CD4-positive, alpha-beta T cell treated with Interleukin-12 subunit alpha and Interleukin-12 subunit beta, for 1 hour (primary cell): ENCODE measurements at regions not wholly inside any gene's neighbourhood (a gene's known extent, or its start where the extent isn't known, plus 50 kb on each side); places are given as distances from the start of the nearest gene placed in this dataset.

Source experiments
- DNase-seq: peaks from one replicate; pipeline ENCODE4 v3.0.0-alpha.2; 2020

- DNase-seq = no peak
Observed at GRCh38 chr2:120904379-120904778, 168.7 kb downstream of the GLI2 start.

DNA sequence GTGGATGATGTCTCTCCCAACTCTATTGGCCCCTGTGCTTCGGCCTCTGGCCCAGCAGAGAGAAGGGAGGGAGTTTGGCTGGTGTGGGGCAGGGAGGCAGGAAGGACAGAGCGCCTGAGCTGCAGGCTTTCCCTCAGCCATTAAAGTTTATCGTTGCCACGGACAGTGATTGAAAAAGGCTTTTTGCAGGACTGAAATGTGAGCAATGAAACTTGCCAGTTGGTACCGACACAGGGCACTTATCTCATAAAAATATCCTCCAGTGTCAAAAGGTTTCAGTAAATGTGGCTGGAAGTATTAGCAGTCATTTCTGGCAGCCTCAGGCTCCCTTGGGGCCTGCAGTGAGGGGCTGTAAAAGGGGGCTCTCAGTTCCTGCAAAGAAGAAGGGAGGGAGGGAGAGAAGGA lies 169.2 kb downstream of the GLI2 start:
- no peak for DNase-seq

DNA sequence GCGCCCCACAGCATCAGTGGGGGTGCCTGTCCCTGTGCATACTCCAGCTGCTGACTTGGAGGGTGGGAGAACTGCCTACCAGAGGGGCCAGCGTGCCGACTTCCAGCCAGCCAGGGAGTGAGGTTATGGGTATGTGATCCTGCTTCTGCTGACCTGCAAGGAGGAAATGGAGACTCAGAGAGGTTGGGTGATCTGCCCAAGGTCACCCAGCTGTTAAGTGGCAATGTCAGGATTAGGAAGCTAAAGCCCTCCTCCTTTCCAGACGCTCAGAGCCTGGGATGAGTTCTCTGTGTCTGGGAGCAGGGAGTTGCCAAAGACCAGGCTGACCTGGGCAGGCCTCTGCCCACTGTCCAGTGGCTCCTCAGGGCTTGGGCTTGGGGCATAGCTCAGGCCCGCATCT lies 169.6 kb downstream of the GLI2 start:
- DNase-seq = no peak

- no peak for DNase-seq
Observed at GRCh38 chr2:120905824-120906571, 170.3 kb downstream of the GLI2 start.

DNA sequence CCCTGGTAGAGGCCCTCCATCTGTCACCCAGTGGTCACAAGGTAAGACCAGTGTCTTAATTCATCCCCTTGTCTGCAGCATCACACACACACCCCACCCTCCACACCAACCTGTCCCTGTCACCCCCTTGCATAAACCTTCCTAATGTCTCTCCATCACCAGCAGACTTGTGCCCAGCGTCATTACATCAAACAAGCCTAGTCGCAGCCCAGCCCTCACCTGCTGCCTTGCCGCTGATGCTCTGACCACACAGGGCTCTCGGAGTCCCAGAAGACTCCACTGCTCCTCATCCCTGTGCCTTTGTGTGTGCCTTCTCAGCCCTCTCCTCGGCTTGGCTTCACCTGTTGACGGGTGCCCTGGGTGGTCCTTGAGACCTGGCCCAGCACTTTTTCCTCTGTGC lies 171.2 kb downstream of the GLI2 start:
- DNase-seq = no peak

DNA sequence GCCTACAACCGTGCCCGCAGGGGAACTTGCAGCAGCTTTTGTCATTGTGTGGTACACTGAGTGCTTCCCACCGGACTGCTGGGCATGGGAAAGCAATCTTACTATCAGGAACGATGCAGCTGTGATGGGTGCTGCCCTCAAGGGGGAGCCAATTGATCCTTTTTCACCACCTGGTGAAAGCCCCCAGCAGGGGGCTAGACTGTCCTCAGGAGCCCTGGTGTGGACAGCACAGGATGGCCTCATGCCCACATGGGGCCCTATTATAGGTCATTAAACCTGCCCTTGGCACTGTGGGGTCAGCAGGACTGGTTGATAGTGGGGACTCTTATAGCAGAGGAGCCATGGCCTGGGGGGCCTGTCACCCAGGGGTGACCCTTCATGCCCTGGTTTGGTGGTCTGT lies 172.2 kb downstream of the GLI2 start:
- no peak for DNase-seq

DNA sequence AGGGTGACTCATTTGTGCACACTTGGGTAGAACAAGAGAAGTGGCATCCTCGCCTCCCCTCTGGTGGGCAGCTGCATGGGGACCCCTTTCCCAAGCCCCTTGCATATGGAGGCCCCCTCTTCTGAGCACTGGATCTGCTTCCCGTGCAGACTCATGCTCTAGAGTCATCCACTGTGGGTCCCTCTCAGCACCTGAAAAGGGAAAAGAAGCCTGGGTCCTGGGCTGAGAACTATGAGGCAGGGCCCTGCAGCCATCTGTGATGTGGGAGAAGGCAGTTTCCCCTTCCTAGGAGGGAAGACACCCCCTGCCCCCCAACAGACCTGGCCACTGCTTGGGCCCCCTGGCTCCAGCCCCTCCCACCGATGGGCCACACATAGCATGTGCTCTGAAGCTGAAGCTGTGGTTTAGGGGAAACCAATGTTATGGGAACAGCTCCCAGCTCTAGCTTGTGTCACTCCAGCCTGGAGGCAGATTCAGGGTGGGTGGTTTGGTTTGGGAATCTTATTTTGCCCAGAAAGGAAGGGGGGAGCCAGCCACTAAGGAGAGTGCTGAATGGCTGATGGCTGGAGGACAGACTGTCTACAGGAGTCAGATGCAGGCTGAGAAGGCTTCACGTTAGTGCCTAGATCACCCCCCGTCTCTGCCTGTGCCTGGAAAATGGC lies 172.8 kb downstream of the GLI2 start:
- DNase-seq = no peak

DNA sequence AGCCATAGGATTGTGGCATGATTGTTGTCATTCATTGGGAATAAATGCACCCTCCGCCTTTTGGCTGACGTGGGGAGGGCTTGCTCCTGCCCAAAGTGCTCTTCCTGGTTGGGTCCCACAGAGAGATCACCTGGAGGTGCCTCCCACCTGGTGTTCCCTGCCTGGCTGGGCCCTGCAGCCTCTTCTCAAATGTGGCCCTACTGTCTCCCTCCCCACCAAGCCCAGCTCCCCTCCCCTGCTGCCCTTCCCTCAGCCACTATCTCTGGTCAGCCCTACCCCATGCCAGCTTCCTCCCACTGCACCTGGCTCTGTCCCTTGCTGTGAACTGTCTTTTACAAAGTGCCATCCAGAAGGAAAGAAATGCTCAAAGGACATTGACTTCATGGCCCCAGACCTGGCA lies 173.4 kb downstream of the GLI2 start:
- DNase-seq = no peak

- DNase-seq = no peak
Observed at GRCh38 chr2:120910164-120910563, 174.5 kb downstream of the GLI2 start.

DNA sequence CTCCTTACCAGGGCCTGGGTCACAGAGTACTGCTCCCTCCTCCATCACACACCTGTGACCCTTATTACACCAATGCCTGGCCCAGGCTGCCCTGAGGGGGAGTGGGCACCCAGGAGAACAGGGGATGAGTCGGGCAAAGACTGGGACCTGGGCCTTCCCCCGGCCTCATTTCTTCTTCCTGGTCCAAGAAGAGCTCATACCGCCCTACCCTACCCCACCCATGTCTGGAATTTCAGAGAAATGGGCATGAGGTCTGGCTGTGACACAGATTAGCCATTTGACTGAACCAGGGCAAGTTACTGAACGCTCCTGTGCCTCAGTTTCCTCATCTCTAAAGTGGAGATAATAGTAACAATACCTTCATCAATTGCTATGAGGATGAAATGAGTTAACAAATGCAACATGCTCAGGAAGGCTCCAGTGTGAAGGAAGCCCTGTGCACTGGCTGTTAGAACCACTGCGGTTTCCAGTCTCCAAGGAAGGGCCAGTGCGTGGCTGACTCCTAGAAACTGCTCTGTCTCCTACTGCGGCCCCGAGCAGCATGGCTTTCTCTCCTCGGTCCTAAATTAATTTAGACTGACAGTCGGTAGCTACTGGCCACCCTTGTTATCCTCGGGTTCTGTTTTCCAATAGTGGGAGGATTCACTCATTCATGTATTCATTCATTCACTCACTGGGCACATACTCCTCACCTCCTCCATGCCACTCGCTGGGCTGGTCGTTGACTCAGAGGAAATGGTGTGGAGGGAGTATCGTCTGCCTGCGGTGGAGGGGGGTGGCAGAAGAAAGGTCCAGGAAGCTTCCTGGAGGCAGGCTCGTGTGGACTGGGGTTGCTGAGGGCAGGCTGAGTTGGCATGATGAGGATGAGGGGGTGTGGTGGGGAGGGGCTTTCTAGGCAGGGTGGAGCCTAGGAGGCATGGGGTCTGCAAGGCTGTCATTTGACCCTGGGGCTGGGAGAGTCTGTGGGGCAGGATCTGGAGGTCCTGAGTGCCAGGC lies 175.6 kb downstream of the GLI2 start:
- DNase-seq = no peak

- no peak for DNase-seq
Observed at GRCh38 chr2:120912101-120912985, 176.7 kb downstream of the GLI2 start.

GRCh38 chr2:120913972-120914838 lies 178.5 kb downstream of the GLI2 start:
- DNase-seq = no peak

DNA sequence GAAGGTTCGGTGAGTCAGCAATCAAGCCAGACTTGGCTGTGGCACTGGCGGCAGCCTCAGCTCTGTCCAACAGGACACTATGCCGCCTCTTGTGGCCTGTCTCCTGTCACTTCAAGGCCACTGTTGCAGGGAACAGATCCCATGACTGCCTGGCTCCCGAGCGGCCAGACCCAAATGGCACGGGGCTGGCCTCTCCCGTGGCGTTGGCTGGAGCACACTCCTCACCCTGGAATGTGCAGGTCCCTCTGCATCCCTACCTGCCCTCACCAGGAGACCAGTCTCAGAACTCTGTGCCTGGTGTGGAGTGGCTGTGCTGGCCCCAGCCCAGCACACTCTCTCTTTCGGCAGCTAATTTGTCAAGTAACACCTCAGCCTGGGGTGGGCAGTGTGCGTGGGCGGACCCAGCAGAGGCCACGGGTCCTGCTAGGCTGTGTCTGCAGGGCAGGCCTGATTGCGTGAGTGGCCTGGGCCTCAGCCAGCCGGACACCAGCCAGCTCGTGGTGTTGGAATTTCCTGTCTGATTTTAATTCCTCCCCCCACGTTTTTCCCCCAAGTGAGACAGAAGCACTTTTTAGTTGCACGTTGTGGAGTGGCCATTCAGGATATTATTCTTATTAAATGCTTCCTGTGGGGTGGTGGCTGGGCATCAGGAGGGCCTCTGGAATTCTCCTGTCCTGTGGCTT lies 179.3 kb downstream of the GLI2 start:
- DNase-seq = no peak

DNA sequence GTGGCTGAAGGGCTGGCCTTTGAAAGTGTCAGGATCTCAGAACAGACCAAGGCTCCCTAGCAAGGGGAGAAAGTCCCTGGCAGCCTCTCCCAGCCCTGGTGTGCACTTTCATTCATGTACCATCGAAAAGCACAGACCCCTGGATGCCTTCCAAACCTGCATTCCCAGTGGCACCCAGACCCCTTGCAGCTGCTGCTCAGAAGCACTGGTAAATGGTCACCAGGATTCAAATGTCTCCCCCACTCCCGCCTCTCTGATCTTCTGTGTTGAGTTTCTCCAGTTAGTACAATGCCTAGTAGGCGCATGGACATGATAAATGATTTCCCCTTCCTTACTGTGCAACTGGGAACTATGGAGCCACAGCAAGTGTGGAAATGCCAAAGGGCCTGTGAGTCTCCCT lies 180.0 kb downstream of the GLI2 start:
- DNase-seq = no peak

DNA sequence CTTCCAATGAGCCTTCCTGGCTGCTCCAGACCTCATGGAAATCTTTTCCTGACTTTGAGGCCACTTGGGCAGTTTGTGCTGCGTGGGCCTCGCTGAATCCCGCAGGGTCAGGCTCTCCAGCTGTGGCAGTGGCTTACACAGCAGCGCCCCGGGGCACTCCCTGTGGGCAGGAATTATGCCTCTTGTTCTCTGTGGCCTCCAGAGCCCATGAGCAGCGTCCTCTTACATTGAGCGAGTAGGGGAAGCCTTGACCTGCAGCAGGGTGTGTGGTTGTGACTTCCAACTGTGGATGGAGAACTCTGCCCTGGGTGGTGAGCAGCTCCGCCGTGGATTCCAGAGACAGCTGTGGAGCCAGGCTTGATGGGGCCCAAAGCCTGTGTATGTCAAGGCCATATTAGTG lies 180.8 kb downstream of the GLI2 start:
- DNase-seq = no peak

DNA sequence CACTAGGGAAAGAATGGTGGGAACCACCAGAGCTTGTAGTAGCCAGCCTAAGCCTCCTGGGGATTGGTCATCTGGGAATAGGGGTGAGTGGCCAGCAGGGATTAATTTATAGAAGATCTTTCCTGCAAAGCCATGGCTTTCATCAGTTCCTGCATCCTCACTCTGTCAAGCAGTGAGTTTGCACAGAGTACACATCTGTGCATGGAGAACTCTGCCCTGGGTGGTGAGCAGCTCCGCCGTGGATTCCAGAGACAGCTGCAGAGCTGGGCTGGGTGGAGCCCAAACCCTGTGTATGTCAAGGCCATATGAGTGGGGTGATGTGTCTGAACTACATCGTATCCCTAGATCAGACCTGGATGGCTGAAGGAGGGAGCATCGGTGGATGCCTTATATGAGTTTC lies 182.2 kb downstream of the GLI2 start:
- no peak for DNase-seq

DNA sequence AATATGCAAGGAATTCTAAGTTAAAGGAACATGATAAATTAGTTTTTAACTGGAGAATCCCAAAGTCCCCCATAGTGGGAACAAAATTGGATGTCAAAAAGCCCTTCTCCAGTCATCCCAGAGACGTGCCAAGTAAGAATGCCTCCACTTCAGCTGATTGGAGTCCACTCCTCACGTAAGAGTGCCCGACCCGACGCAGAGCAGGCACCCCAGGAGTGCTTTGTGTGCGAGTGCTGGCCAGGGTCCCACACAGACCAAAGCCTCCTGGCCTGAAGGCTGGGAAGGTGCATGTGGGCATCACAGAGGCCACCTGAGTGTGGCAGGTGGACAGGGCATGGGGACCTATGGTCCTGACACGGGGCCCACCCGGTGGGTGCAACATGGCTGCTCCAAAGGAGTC lies 183.5 kb downstream of the GLI2 start:
- DNase-seq = no peak

- no peak for DNase-seq
Observed at GRCh38 chr2:120919771-120920453, 184.2 kb downstream of the GLI2 start.

- DNase-seq = no peak
Observed at GRCh38 chr2:120920454-120921148, 184.9 kb downstream of the GLI2 start.

- DNase-seq = no peak
Observed at GRCh38 chr2:120921457-120921856, 185.8 kb downstream of the GLI2 start.
